ENCODE measurements at regions not wholly inside any gene's neighbourhood (a gene's known extent, or its start where the extent isn't known, plus 50 kb on each side); places are given as distances from the start of the nearest gene placed in this dataset.

GRCh38 chr22:48045369-48045768 lies 1282.9 kb downstream of the TBC1D22A start:
- no peak for DNase-seq

- DNase-seq = no peak
Observed at GRCh38 chr22:48044487-48045060, 1282.1 kb downstream of the TBC1D22A start.

GRCh38 chr22:48043581-48043980 lies 1281.1 kb downstream of the TBC1D22A start:
- no peak for DNase-seq

- no peak for DNase-seq
Observed at GRCh38 chr22:48042621-48043395, 1280.4 kb downstream of the TBC1D22A start.

- DNase-seq = no peak
Observed at GRCh38 chr22:48039326-48039725, 1276.9 kb downstream of the TBC1D22A start.

- DNase-seq = no peak
Observed at GRCh38 chr22:48037618-48038017, 1275.2 kb downstream of the TBC1D22A start.

- DNase-seq = no peak
Observed at GRCh38 chr22:48035897-48036296, 1273.4 kb downstream of the TBC1D22A start.

- no peak for DNase-seq
Observed at GRCh38 chr22:48031589-48031988, 1269.1 kb downstream of the TBC1D22A start.

- DNase-seq = no peak
Observed at GRCh38 chr22:48025096-48025495, 1262.6 kb downstream of the TBC1D22A start.

- no peak for DNase-seq
Observed at GRCh38 chr22:48021991-48022401, 1259.5 kb downstream of the TBC1D22A start.

GRCh38 chr22:48018346-48018745 lies 1255.9 kb downstream of the TBC1D22A start:
- DNase-seq = no peak

- DNase-seq = no peak
Observed at GRCh38 chr22:48015701-48016100, 1253.3 kb downstream of the TBC1D22A start.

GRCh38 chr22:48004936-48005335 lies 1242.5 kb downstream of the TBC1D22A start:
- no peak for DNase-seq

GRCh38 chr22:48004038-48004437 lies 1241.6 kb downstream of the TBC1D22A start:
- no peak for DNase-seq

GRCh38 chr22:48001101-48001500 lies 1238.7 kb downstream of the TBC1D22A start:
- DNase-seq = no peak

- no peak for DNase-seq
Observed at GRCh38 chr22:47997612-47998011, 1235.2 kb downstream of the TBC1D22A start.

GRCh38 chr22:47997052-47997590 lies 1234.7 kb downstream of the TBC1D22A start:
- DNase-seq = no peak

- no peak for DNase-seq
Observed at GRCh38 chr22:47996446-47996857, 1234.0 kb downstream of the TBC1D22A start.

GRCh38 chr22:47995718-47996117 lies 1233.3 kb downstream of the TBC1D22A start:
- DNase-seq = no peak

GRCh38 chr22:47995264-47995627 lies 1232.8 kb downstream of the TBC1D22A start:
- DNase-seq = no peak

GRCh38 chr22:47994601-47995263 lies 1232.3 kb downstream of the TBC1D22A start:
- no peak for DNase-seq

GRCh38 chr22:47994045-47994444 lies 1231.6 kb downstream of the TBC1D22A start:
- no peak for DNase-seq

- DNase-seq = no peak
Observed at GRCh38 chr22:47990481-47990880, 1228.0 kb downstream of the TBC1D22A start.

Measured in NCI-H1417 treated with DMSO at 0.1 percent for 48 hours (cell line).